ENCODE measurements at regions not wholly inside any gene's neighbourhood (a gene's known extent, or its start where the extent isn't known, plus 50 kb on each side); places are given as distances from the start of the nearest gene placed in this dataset.
"Not testable (repeated sequence)": the region's sequence is repeated elsewhere in the genome, so short reads cannot be mapped to it uniquely, and the experiment has no call there.

DNA sequence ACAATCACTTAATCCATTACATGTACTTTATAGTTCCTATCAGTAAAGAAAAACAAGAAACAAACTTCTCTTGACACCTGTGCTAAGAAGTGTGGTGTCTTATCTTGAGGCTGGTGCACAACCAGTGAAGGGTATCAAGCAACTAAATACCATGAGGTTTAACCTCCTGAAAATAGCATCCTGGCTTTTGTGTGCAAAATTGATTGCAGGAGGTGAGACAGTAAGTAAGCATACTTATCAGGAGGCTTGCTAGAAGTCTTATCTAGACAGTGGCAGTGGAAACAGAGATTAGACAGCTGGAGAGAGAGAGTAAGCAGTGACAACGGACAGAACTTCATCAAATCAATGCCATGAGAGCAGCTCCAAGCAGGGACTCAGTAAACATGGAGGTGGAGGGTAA is 730.3 kb downstream of the DNAH5 start:
- no peak for DNase-seq (ENCODE audit: low read depth)
- no peak overlapping the region for H3K4me3 ChIP-seq (ENCODE audit: low read depth, low read length)
- TF ChIP-seq, protein P1, sequence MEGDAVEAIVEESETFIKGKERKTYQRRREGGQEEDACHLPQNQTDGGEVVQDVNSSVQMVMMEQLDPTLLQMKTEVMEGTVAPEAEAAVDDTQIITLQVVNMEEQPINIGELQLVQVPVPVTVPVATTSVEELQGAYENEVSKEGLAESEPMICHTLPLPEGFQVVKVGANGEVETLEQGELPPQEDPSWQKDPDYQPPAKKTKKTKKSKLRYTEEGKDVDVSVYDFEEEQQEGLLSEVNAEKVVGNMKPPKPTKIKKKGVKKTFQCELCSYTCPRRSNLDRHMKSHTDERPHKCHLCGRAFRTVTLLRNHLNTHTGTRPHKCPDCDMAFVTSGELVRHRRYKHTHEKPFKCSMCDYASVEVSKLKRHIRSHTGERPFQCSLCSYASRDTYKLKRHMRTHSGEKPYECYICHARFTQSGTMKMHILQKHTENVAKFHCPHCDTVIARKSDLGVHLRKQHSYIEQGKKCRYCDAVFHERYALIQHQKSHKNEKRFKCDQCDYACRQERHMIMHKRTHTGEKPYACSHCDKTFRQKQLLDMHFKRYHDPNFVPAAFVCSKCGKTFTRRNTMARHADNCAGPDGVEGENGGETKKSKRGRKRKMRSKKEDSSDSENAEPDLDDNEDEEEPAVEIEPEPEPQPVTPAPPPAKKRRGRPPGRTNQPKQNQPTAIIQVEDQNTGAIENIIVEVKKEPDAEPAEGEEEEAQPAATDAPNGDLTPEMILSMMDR (conservative IDR thresholded peaks at IDR 0.05; ENCODE audit: low read depth, low read length): no peak

DNA sequence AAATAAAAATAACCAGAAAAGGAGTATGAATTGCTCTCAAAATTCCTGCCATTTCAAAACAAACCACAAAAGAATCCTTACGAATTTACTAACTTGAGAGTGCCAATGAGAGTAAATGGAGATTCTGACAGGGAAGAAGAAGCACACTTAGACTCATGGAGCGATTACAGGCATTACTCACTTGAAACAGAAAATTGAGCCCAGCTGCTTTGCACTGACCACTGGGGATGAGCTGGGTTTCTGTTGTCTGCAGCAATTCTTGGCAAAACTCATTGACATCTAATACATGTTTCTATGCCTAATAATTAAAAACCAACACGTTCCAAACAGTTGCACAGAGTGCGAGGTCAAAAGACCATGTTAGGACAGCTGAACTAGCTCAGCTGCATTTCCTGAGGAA is 731.6 kb downstream of the DNAH5 start:
- no peak for DNase-seq (ENCODE audit: low read depth)
- H3K4me3 ChIP-seq (ENCODE audit: low read depth, low read length): no peak overlapping the region
- TF ChIP-seq, protein P1 (conservative IDR thresholded peaks at IDR 0.05; ENCODE audit: low read depth, low read length): no peak

DNA sequence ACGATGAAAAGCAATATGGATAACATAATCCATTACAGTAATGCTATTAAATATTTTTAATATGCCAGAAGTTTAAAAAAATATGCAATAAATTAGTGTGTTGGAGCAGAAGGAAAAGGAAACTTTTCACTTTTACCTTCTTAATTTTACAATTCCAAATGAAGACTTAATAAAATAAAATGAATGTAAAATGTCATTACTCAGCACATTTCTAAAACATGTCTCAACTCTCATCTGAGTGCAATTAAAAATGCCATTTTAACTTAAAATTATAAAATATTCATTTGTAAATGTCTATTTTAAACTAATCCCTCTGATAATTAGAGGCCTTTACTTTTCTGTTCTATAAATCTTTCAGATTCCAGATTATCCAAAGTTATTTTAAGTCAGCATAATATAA is 733.4 kb downstream of the DNAH5 start:
- DNase-seq (ENCODE audit: low read depth): no peak
- no peak overlapping the region for H3K4me3 ChIP-seq (ENCODE audit: low read depth, low read length)
- TF ChIP-seq, protein P1 (conservative IDR thresholded peaks at IDR 0.05; ENCODE audit: low read depth, low read length): no peak

DNA sequence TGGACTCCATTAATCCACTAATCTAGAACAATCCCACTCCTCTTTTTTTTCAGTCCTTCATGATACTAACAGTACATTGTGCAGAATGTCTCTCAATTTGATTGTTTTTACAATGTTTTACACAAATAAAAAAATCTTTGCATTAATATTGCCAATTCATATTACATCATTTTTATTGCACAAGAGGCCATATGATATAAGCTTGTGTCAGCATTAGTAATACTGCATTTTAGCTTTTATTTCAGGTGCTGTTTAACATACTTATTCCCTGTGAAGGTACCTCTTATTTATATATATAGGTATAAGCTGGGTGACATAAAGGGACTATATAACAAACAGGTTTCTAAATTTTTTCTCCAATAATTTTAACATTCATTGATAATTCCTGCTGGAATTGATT is 737.4 kb downstream of the DNAH5 start:
- DNase-seq (ENCODE audit: low read depth): no peak
- no peak overlapping the region for H3K4me3 ChIP-seq (ENCODE audit: low read depth, low read length)
- TF ChIP-seq, protein P1 (conservative IDR thresholded peaks at IDR 0.05; ENCODE audit: low read depth, low read length): no peak

DNA sequence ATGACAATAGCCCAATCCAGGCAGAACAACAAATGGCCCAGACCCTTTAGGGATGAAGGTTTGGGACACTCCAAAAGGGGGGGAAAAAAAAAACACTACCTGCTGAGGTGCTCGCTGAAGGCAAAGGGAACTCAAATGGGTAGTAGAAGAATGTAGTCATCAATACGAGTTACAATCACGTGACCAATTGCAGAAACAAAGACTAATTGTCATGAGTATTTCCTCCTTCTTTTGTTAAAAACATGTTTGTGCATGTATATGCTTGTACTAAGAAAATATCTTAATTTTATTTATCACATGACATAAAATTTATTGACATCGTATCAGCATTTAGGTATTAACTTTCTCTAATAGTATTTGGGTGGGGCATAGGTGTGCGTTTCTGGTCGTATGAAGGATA is 743.5 kb downstream of the DNAH5 start:
- TF ChIP-seq, protein P1 (conservative IDR thresholded peaks at IDR 0.05; ENCODE audit: low read depth, low read length): no peak

DNA sequence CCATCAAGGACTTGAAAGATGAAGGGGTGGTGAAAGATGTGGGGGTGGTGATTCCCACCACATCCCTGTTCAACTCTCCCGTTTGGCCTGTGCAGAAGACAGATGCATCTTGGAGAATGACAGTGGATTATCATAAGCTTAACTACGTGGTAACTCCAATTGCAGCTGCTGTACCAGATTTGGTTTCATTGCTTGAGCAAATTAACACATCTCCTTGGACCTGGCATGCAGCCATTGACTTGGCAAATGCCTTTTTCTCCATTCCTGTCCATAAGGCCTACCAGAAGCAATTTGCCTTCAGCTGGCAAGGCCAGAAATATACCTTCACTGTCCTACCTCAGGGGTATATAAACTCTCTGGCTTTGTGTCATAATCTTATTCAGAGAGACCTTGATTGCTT is 746.3 kb downstream of the DNAH5 start:
- DNase-seq (ENCODE audit: low read depth); H3K4me3 ChIP-seq (ENCODE audit: low read depth, low read length): not testable (repeated sequence)

More for the DNA sequence above, 743.5 kb downstream of the DNAH5 start:
- no peak overlapping the region for H3K4me3 ChIP-seq (ENCODE audit: low read depth, low read length)
- no peak for DNase-seq (ENCODE audit: low read depth)

DNA sequence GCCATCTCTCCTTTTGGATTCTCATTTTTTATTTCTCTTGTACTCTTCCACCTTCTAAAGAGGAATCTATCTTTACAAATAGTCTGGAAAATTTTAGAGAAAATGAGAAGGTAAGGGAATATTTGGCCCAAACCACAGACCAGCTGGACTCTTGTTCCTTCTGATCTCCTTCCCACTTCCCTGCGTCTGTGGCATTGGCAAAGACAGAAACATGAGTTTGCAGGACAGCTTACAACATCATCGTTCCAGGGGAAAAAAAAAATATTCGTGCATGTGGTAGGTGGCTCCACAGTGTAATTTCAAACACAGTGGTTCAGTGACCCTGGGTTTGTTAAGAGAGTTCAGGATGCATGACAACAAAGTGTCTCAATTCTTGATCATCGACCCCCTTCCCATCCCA is 755.0 kb downstream of the DNAH5 start:
- TF ChIP-seq, protein P1 (conservative IDR thresholded peaks at IDR 0.05; ENCODE audit: low read depth, low read length): no peak
- H3K4me3 ChIP-seq (ENCODE audit: low read depth, low read length): no peak overlapping the region
- no peak for DNase-seq (ENCODE audit: low read depth)

DNA sequence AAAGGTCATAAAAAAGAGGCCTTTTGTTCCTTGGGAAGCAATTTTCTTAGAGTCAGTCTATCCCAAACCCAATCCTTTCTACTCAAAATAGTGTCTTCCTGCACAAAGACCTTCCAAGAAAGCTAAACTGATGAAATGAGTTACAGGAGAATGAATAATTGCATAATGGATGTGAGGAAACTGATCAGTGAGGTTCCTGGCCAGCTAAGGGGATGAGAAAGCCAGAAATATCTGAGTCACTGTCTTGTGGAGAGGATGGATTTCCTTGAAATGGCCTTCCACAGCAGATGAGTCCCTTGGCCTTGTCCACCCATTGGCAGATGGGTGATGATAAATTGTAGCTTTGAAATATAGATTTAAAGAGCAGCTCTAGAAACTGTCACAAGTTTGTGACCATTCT is 756.1 kb downstream of the DNAH5 start:
- TF ChIP-seq, protein P1 (conservative IDR thresholded peaks at IDR 0.05; ENCODE audit: low read depth, low read length): no peak
- H3K4me3 ChIP-seq (ENCODE audit: low read depth, low read length): no peak overlapping the region
- DNase-seq (ENCODE audit: low read depth): no peak
